DMS 273 treated with DMSO at 0.1 percent for 48 hours (cell line): ENCODE measurements at regions not wholly inside any gene's neighbourhood (a gene's known extent, or its start where the extent isn't known, plus 50 kb on each side); places are given as distances from the start of the nearest gene placed in this dataset.
"Not testable (repeated sequence)": the region's sequence is repeated elsewhere in the genome, so short reads cannot be mapped to it uniquely, and the experiment has no call there.

ENCODE experiments used
- DNase-seq: peaks from one replicate; lab custom pipeline; 2025; lab: John Stamatoyannopoulos, UW

DNA sequence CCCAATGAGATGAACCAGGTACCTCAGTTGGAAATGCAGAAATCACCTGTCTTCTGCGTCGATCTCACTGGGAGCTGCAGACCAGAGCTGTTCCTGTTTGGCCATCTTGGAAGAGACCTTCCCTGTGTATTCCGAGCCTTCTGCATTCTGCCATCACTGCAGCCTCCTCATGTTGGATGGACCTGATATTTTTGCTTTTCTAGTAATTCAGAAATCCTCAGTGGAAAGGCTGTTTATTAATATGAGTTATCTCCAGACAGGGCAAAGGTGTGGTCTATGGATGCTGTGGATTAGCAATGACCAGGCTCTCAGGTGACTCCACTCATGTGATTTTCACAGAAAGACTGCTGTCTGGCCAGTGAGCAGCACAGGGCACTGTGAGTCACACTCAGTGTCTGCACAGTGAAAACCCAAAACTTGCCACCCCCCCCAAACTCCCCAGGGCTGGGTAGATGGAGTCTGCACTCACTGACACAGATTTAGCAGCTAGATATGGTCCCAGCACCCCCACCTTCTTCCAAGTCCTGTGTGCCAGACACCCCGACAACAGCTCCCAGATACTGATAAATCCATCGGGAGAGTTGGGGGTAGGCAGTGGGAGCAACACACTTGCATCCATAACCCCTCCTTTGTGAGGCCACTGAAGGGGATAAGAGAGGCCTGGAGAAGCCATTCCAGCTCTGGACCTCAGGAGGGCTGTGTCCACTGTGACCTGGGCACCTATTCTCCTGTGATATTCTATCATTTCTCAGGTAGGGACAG is 75.2 kb upstream of the TOP3B start:
- DNase-seq: no peak

DNA sequence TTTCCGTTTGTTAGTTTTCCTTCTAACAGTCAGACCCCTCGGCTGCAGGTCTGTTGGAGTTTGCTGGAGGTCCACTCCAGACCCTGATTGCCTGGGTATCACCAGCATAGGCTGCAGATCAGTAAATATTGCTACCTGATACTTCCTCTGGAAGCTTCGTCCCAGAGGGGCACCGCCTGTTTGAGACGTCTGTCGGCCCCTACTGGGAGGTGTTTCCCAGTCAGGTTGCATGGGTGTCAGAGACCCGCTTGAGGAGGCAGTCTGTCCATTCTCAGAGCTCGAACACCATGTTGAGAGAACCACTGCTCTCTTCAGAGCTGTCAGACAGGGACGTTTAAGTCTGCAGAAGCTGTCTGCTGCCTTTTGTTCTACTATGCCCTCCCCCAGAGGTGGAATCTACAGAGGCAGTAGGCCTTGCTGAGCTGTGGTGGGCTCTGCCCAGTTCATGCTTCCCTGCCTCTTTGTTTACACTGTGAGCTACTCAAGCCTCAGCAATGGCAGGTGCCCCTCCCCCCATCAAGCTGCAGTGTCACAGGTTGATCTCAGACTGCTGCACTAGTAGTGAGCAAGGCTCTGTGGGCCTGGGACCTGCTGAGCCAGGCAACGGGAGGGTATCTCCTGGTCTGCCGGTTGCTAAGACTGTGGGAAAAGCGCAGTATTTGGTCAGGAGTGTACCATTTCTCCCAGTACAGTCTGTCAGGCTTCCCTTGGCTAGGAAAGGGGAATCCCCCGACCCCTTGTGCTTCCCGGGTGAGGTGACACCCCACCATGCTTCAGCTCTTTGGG is 74.4 kb upstream of the TOP3B start:
- not testable (repeated sequence) for DNase-seq

DNA sequence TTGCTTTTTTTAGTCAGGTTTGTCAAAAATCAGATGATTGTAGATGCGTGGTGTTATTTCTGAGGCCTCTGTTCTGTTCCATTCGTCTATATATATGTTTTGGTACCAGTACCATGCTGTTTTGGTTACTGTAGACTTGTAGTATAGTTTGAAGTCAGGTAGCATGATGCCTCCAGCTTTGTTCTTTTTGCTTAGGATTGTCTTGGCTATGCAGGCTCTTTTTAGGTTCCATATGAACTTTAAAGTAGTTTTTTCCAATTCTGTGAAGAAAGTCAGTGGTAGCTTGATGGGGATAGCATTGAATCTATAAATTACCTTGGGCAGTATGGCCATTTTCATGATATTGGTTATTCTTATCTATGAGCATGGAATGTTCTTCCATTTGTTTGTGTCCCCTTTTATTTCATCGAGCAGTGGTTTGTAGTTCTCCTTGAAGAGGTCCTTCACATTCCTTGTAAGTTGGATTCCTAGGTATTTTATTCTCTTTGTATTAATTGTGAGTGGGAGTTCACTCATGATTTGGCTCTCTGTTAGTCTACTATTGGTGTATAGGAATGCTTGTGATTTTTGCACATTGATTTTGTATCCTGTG is 70.1 kb upstream of the TOP3B start:
- DNase-seq: not testable (repeated sequence)

DNA sequence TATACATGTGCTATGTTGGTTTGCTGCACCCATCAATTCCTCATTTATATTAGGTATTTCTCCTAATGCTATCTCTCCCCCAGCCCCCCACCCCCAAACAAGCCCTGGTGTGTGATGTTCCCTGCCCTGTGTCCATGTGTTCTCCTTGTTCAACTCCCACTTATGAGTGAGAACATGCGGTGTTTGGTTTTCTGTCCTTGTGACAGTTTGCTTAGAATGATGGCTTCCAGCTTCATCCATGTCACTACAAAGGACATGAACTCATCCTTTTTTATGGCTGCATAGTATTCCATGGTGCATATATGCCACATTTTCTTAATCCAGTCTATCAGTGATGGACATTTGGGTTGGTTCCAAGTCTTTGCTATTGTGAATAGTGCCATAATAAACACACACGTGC is 68.4 kb upstream of the TOP3B start:
- DNase-seq: not testable (repeated sequence)

DNA sequence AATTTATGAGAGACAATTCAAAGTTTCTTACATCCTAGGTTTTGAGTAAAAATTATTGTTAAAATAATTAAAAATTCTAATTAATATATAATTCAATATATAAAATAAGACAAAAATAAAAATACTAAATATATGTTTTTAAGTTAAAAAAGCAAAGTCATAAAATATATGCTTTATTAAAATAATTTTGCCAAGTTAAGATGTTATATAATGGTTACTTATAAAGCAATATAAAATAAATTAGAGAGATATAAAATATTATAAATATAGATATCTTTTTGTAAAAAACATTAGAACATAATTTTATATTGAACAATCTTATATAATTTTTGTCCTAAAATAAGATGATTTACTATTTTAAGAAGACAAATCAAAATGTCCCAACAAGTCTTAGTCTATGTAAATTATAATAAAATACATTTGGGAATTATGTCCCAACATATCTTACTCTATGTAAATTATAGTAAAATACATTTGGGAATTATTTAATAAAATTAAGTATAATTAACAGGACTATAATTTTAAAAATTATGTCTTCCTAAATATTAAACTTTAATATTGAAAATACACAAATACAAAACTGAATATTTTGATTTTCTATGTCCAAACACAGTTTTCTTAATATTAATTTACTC is 67.7 kb upstream of the TOP3B start:
- DNase-seq: no peak

DNA sequence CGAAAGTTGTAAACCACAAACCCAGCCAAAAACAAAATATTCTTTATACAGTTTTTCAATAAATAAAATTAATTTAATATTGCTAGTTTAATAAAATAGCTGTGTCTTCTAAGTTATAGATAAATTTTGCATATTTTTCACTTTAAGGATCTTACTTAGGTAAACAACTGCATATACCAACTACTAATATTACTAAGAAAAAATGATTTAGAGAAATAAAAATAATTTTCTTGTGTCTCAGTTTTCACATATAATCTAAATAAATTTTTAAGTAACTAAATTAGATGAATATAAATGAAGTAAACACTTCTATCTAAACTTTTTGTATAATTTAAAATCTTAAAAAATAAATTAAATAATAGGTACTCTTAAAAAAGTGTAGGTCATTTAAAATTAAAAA is 67.1 kb upstream of the TOP3B start:
- DNase-seq: no peak

DNA sequence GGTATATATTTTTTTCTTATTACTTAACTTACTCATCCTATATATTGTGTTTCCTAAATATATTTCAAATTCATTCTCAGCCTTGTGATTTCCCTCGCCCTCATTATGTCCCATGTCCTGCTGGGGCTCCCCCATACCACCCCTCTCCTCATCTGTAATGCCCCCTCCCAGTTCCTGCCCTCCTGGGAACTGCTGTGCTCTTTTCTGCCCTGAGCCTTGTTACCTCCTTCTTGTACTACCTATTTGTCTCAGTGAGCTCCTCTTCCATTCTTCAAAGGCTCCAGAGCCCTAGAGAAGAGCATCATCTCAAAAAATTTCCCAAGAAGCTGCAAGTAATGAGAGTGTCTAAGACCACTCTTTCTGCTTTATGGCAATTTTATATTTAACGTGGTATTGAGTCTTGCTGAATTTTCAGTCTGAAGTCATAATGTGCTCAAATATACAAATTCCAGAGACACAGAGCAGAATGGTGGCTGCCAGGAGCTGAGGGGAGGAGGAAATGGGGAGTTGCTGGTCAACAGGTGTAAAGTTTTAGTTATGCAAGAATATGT is 66.5 kb upstream of the TOP3B start:
- DNase-seq: no peak

DNA sequence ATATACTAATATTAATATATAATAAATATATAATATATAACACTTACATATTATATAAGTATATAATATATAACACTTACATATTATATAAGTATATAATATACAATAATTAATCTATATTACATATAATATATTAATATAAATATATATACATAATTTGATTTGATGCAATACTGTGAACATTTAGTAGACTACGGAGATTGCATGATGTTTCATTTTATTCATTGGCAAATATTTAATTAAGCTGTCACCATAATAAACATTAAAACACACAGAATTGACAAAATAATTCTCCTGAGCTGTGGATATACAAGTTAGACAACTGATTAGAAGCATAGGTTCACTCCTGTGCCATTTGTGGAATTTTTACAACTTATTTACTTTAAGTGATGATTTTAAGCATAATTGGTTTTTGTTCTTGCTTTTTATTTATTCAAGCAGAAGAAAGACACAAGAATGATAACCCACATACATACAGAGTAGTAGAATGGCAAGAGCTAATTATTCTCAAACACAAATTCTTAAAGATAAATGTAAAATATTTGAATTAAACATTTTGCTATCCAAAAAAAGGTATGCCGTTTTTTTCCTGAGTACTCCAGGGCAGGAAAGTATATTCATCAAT is 65.8 kb upstream of the TOP3B start:
- DNase-seq: no peak

DNA sequence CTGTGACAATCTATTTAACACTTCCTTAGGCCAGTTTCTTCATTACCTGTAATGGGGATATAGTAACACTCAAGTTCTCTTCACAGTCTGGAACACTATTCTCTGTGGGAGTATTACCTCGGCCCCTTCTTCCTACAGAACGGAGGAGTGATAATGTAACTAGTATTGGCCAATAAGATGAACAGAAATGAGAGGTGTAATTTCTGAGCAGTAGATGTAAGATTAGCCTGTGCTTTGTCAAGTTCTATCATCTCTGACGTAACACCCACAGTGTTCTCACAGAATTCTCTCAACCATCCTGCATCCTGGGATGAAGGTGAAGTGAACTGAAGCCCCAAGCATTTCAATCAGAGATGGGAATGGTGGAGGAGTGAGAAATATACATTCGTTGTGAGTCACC is 65.2 kb upstream of the TOP3B start:
- no peak for DNase-seq

DNA sequence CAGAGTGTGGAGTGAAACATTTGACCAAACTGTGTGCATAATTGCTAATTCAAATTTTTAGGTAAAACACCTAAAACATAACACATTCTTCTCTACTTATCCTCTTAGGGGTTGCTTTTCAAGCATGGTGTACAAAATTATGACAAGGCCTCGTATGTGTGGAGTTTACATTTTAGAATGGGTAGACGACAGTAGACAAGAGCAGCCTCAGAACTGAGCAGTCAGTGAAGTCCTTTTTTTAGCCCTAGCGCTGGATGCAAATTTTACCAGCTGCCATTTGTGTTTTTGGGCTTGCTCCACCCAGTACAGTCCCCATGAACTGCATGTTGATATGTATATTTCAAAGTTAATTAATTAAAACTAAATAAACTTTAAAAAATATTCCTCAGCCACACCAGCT is 64.7 kb upstream of the TOP3B start:
- DNase-seq: no peak

DNA sequence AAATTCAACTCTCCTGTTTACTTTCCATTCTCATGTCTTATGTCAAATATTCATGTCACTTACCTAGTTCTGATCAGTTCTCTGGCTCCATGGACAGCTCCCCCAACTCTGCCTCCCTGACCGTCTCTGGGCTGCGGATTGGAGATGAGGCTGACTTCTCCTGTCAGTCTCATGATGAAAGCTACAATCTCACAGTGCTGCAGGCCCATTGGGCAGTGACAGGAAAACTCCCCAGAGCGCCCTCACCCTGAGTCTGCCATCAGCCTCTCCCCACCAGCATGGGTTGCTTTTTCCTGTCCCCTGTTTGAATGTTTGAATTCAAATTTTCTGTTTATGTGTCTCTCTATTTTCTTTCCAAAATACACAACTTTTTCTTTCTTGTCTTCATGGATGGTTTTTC is 63.8 kb upstream of the TOP3B start:
- no peak for DNase-seq

DNA sequence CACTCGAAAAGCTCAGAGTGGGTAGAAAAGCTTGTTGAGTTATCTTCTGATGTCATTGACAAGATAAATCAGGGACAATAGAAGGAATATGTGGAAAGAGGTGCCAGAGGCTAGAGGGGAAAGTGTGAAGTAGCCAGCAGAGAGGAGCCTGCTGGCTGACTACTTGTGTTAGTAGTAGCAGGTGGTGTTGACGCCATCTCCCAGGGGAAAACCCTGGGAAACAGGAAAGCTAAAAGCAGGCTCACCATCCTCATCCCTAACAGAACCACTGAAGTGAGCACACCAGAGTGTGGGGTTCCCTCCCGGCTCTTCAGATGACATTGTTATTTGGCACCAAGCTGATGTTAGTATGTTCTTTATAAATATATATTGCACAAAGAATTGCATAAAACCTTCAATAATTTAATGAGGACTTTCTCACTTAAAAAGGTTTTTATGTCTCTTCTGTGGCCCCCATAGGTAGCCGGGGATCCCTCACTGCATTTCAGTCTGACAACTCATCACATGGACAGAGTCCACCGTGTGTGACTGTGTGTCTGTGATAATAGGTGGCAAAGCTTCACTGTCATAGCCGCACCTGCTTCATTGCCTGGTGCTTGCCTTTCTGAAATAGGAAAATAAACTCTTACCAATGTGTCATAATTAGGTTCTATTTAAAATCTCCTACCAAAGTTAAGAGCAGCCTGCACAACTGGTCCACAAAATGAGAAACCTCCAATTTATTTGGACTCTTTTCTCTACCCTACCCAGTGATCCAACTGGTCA is 63.2 kb upstream of the TOP3B start:
- peak; percentile 5 for DNase-seq

DNA sequence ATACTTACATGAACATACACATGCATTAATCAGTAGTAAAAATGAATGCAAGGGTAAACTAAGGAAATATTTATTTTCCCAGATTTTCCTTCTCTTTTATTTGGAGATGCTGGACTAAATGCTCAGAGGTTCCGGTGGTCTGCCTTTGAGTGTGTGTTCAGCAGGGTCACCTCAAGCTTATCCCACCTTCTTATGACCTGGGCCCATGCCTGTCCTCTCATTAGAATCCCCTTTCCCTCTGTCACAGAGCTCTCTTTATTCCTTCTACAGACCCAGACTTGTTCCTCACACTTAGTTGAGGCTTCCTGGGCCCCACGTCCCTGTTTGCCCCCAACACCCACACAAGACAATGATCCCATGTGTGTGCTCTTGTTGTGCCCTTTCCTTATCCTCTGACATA is 61.6 kb upstream of the TOP3B start:
- DNase-seq: no peak

DNA sequence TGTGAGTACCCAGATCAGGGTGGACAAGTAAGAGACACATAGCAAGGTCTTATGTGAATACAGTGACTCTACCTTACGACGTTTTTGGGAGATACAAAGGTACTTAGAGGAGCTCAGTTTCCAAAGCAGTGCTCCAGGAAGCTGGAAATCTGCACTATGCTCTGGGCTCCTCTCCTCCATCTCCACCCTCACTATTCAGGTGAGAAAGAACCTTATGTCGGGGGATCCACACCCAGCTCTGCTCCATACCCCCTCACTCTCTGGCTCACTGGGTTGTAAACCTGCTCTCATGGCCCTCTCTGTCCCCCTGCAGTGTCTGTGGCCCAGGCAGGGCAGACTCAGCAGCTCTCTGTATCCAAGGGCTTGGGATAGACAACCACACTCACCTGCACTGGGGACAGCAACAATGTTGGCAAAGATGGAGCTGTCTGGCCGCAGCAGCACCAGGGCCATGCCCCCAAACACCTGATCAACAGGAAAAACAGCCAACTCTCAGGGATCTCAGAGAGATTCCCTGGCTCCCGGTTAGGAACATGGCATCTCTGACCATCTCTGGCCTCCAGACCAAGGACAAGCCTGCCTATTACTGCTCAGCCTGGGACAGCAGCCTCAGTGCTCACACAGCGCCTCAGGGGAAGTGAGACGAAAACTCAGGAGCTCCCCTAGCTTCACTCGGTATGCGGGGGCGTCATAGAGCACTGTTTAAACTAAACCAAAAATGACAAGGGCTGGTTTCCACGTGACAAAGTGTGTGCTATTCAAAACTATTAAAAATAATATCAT is 60.9 kb upstream of the TOP3B start:
- no peak for DNase-seq

DNA sequence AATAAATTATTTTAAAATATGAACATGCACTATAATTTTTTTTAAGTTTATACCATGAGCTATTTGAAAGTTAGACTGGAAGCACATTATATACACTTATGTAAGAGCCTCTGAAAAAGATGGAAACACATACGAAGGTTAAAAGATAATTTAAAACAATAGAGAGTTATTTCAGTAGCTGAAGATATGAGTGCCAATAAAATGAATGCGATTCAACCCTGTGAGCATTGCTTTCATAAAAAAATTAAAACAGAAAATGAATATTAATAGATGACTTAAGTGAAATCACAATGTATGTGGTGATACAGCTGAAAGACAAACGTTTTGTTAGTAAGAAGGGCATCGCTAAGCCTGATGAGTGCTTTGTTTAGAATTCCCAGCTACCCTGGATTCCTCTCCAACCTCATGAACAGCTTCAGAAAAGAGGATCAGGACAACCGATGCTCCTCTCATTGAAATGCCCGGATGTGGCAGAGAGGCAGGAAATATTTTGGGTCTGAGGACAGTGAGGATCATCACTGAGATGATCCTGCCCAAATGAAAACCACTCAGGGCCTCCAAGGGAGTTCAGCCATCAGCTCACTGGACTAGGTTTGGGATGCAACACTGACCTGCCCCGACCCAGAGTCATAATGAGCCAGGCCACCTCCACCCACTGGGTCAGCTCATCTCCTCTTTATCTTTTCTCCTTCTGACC is 60.2 kb upstream of the TOP3B start:
- no peak for DNase-seq

DNA sequence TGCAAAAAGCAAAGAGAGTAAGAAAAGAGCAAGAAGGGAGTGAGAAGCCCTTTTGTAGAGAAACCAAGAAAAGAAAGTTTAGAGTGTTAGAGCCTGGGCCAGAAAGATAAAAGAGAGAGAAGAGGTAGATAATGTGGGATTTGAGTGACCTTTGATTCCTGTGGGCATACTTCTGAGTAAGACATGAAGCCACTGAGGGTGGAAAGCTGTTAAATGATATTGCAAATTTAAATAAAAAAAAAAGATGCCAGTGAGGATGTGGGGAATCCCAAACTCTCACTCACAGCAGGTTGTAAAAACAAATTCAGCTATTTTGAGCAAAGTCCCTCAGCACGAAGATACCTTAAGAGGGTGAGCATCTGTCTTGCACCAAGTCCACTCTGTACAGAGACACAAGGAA is 59.4 kb upstream of the TOP3B start:
- no peak for DNase-seq

DNA sequence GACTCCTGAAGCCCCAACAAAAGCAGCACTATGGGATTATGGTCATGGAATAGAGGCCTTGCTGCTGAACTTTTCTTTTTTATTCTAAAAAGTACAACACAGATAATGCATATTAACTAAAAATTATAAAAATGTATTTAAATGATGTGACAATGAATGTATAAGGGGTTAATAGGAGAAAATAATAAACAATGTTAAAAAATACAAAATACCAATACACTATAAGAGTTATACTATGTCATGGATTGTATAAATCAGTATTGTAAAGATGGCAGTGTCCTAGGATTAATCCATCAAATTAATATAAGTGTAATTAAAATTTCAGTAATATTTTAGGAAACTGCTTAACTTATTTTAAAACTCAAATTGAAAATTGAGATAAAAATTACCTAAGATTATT is 58.3 kb upstream of the TOP3B start:
- DNase-seq: no peak

DNA sequence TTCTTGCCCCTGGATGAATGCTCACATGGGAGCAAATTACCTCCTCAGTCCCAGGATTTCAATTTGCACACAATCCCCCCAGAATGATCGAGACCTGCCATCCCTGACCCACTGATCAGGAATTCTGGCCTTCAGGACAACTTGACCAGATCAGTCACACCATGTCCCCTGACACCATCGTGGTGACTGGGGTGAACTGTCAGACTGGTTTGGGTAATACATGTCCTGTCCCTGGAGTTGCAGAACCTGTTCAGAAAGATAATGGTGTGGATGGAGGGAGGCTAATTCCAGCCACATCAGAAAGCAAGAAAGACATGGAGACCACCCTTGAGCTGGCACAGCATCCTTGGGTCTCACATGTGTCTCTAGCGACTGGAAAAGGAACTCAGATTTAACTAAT is 57.9 kb upstream of the TOP3B start:
- no peak for DNase-seq

DNA sequence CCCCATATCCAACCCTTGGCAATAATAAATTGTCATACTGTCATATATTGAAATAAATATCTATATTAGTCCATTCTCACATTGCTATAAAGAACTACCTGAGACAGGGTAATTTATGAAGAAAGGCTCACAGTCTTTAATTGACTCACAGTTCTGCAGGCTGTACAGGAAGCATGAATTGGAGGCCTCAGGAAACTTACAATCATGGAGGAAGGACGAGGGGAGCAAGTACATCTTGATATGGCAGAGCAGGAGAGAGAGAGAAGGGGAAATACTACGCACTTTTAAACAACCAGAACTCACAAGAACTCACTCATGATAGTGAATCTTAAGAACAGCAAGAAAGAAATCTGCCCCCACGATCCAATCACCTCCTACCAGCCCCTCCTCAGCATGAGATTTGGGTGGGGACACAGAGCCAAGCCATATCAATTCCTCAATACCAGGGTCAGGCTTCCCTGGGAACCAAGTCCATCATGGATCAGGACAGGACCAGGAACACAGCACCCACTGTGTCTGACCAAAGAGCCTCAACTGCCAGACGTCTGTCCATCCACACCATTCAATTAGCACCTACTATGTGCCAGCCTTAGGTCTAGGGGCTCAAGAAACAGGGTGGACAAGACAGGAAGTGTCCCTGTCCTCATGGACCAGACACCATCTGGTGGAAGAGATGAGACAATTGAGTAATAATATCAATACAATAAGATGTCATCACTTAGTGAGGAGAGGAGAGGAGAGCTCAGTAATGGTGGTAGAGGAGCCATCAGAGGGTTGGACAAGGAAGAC is 56.9 kb upstream of the TOP3B start:
- no peak for DNase-seq
